ENCODE measurements at regions not wholly inside any gene's neighbourhood (a gene's known extent, or its start where the extent isn't known, plus 50 kb on each side); places are given as distances from the start of the nearest gene placed in this dataset.

GRCh38 chr15:87566236-87566635 lies 690.3 kb downstream of the NTRK3 start:
- TF ChIP-seq EZH2phosphoT487 (IDR thresholded peaks at IDR 0.05; ENCODE audit: borderline replicate concordance, low read depth, low read length) (no peak), CTCF (conservative IDR thresholded peaks at IDR 0.05; ENCODE audit: low read length) (no peak)

All from OCI-LY7 (cell line).